Amniotic epithelial cell (primary cell): ENCODE measurements at regions not wholly inside any gene's neighbourhood (a gene's known extent, or its start where the extent isn't known, plus 50 kb on each side); places are given as distances from the start of the nearest gene placed in this dataset.
"Not testable (repeated sequence)": the region's sequence is repeated elsewhere in the genome, so short reads cannot be mapped to it uniquely, and the experiment has no call there.

Experiments used
- DNase-seq: peaks from one replicate; pipeline ENCODE4 v3.0.0-alpha.2; 2010; ENCODE audit warnings: low read depth

DNA sequence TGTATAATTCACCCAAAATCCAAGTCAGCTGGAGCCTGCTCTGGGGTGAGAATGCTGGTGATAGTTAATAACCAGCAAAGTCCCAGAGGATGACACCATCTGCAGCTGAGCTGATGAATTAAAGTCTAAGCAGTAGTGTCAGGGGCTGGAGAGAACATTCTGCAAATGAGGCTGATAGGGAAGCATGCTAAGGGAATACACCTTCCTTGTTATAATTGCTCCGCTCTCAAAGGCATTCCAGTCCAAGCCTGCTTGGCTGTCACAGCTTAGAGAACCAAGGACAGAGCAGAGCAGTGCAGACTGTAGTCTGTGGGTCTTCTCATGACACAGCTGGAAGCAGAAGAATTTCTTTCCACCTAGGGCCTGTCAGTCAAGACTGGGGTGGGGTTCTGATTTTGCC is 283.1 kb downstream of the SIPA1L2 start:
- no peak for DNase-seq

DNA sequence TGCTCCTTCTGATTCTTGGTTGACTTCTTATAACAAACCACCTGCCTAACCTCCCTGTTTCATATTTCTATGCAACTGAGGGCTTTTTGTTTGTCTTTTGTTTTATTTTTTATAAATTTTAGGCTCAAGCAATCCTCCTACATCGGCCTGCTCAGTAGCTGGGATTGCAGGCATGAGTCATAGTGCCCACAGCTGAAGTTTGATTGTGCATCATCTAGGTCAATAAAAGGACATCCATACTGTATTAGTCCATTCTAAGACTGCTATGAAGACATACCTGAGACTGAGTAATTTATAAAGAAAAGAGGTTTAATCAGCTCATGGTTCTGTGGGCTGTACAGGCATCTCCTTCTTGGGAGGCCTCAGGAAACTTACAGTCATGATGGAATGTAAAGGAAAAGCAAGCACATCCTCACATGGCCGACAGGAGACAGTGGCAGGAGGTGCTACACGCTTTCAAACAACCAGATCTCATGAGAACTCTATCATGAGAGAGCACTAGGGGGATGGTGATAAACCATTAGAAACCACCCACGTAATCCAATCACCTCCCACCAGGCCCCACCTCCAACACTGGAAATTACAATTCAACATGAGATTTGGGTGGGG is 285.0 kb downstream of the SIPA1L2 start:
- no peak for DNase-seq

DNA sequence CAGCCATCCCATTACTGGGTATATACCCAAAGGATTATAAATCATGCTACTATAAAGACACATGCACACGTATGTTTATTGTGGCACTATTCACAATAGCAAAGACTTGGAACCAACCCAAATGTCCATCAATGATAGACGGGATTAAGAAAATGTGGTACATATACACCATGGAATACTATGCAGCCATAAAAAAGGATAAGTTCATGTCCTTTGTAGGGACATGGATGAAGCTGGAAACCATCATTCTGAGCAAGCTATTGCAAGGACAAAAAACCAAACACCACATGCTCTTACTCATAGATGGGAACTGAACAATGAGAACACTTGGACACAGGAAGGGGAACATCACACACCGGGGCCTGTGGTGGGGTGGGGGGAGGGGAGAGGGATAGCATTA is 285.7 kb downstream of the SIPA1L2 start:
- not testable (repeated sequence) for DNase-seq

DNA sequence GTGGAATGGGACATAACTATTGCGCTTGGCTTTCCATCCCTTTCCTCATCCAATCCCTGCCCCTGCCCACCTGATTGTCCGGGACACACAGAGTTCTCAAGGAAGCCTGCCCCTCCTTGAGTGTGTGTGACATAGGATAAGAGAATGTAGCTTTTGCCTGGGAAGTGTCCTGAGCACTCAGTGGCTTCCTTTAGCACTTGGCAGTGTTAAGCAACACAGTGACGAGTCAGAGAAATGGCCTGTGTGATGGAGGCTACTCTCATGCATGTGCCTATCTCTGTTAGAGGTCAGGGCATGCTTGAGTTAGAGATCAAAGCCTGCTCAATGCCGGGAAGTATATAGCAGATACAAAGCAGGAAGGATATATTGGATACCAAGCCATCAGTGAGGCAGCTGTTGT is 289.5 kb downstream of the SIPA1L2 start:
- DNase-seq: no peak

DNA sequence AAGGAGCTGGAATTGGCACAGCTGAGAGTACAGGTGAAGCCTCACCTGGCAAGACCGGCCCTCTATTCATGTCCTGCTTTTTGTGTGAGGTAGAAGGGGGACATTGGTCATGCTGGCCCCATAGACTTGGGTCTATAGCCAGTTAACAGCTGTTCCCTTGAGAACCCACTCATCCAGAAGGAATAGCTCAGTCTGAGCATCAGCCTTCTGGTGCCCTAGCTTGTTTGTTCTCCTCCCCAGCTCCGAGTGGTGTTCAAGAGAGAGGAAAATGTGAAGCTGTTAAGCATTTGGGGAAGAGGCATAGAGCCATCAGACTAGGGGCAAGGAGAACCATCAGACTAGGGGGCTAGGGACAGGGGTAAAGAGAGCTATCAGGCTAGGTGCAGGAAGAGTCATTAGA is 290.9 kb downstream of the SIPA1L2 start:
- DNase-seq: no peak

DNA sequence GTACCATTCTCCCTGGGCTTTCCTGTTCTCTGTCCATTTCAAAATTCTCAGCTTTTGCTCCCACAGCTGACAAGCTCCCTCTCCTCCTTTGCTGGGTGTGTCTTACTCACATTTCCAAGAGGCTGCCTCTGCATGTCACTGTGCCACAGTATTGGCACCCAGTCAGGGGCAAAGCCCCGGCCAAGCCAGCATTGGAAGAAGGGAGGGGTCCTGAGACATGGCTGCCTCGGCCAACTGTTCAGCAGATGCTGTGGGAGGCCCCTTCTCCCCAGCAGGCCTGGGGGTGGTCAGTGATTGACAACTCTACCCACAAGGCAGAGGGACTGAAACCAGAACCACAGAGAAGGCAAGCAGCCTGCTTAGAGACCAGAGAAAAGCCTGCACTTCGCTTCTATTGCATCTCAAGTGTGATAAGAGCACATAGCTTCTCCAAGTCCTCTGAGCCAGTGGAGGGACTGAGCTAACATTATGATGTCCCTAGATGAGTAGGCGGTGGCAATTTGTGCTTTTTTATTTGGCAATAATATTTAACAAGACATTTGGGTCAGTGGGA is 294.1 kb downstream of the SIPA1L2 start:
- no peak for DNase-seq

DNA sequence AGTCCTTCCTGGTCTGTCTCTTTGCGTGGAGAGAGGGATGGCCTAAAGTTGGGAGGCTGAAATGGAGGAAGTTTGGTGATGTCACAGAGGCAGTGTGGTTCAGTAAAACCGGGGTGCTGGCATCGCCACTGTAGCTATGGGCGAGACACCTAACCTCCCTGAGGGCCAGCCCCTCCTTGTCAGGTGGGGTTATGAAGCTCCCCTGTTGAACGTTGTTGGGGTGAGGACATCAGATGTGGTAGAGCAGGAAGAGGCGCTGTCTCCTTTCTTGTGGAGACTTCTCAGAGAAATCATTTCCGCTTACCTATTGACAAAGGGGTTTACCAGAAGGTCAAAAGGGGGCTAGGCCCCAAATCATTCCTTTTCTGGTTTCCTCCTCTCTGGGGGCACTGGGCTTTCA is 294.7 kb downstream of the SIPA1L2 start:
- DNase-seq: no peak

DNA sequence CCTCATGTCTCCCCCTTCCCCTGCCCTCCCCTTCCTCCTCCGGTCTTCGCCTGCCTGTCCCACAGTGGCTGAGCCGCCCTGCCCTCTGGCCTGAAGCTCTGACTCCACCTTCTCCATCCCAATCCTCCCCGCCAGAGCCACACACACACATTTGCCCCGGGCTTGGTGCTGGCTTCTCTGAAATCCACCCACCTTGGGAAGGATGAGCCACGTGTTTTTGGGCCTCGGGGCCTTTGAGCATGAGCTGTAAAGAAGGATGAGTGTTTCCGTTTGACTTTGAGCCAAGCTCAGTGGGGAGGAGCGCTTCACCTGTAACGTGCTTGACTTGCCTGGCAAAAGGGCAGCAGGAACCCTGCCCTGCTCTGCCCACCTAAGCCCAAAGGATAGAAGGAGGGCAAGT is 295.1 kb downstream of the SIPA1L2 start:
- no peak for DNase-seq

DNA sequence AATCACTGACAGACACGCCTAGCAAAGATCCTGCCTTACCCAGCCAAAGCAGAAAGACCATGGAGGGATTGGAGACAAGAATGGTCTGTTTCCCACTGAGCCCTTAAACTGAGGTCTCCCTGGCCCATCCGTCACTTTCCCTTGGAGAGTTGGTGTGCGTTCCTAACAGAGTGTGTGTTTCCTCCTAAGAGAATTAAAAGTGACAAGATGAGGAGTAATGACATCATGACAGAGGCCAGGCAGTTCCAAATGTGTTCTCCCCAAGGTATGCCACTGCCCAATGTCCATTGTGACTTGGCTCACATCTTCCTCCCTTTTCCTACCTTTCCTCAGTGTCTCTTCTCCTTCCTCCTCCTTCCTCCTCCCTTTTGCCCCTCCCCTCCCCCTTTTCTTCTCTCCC is 295.7 kb downstream of the SIPA1L2 start:
- no peak for DNase-seq

DNA sequence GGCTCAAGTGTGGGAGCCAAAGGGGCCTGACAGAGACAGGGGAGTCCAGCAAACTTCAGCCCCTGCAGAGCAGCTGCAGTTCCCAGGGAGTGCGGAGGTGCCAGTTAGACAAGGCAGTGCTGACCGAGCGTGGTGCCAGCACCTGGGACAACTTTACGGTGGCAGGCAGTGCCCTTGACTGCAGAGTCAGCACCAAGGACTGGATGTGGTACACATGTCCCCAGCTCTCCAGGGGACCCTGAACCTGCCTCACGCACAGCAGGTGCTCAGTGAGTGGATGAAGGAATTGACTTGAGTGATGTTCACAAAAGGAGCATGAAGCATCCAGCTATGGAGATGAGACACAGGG is 296.5 kb downstream of the SIPA1L2 start:
- no peak for DNase-seq

DNA sequence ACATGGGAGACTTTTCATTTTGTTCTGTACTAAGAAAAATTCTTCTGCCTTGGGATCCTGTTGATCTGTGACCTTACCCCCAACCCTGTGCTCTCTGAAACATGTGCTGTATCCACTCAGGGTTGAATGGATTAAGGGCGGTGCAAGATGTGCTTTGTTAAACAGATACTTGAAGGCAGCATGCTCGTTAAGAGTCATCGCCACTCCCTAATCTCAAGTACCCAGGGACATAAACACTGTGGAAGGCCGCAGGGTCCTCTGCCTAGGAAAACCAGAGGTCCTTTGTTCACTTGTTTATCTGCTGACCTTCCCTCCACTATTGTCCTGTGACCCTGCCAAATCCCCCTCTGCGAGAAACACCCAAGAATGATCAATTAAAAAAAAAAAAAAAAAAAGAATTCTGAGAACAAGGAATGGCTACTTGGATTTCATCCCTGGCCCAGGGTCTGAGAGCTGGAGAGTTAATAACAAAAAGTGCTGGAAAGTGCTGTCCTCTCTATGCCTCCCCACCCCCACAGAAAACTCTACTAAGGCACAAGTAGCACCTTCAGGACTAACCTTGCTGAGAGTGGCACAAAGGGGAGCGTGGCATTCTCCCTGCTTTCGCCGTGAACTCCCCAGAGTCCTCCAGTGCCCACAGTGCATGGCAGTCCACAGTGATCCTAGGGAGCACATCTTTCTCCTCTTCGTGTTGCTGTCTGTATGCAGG is 297.1 kb downstream of the SIPA1L2 start:
- DNase-seq: not testable (repeated sequence)

DNA sequence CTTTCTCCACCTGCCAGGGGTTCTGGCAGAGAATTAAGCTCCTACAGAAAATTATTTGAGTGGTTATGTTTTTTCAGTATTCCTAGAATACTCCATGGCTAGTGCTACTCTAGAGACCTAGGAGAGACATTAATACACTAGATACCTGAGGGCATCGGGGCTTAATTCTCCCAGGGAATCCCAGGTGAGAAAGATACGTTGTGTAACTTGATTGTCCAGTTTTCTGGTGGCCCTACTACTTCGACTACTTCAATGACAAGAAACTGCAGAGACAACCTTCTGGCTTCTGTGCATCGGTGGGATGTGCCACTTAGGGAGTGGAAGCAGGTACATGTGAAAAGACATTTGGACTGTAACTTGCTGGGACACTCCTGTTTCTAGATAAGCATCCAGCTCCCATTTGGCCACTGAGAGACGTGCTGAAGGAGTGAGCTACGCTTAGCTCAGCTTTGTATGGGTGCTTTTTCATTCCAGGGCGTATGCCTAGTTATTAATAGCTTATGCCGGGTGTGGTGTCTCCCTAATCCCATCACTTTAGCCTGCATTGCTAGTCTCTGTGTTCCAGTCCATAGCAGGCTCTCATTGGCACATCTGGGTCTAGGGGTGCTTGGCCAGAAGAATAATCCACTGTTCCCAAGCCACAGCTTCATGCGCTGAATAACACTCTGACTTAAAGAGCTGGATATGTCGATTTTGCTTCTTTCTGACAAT is 300.7 kb downstream of the SIPA1L2 start:
- DNase-seq: no peak

DNA sequence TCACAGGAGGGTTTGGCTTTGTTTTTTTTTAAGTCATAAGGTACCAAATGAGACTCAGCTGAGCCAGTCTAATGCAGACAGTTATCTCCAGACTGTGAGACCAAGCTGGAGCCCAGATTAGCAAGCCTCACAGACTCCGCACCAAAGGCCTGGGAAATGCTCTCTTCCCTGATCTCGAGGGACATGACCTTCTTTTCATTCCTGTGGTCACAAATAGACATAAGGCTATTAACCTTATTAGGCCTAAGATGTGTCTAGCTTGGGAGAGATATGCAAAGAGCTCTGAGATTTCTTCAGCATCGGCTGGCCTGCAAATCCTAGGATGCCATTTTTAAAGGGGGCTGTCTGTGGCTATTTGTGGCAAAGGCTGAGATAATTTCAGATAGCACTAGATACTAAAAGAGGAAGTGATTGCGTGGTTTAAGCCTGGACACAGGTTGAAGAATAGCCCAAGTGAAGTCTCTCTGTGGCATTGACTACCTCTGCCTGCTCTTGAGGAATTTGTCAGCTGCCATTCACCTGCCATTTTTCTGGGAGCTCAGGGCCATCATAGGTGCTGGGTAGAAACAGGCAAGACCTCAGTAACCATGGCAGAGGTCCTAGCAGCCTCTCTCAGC is 301.3 kb downstream of the SIPA1L2 start:
- peak; percentile 69 for DNase-seq

DNA sequence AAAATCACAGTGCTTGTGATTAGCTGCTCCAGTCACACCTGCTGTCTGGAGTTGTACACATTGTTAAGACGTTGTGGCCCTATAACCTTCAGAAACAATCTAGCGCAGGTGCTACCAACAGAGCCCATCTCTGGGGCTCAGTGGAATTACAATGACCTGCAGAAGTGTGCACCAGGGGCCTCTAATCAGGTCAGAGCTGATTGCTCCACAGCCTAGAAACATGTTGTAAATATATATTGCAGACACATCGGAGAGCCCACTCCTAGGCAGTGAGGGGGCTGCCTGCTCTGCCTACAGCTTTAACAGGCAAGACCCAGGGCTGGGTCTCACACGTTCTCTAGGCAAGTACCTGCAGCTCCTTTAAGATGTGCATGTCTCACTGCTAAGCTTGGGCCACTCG is 302.0 kb downstream of the SIPA1L2 start:
- DNase-seq: no peak

DNA sequence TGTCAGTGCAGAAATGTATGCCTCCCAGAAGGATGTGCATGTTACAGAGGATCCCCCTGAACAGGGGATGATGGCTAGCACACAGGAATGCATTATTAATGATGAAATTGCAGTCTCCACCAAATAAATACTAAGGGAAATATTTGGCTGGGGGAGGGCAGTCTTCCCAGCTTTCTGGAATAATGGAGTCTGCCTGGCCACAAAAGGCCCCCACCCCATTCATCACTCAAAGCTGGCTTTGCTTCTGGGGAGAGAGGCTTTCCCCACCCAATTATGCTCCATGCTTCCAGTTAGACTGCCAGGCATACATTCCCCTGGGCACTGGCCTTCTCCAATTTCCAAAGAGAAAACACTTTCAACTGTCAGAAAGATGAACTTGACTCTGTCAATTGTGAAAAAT is 302.7 kb downstream of the SIPA1L2 start:
- no peak for DNase-seq

DNA sequence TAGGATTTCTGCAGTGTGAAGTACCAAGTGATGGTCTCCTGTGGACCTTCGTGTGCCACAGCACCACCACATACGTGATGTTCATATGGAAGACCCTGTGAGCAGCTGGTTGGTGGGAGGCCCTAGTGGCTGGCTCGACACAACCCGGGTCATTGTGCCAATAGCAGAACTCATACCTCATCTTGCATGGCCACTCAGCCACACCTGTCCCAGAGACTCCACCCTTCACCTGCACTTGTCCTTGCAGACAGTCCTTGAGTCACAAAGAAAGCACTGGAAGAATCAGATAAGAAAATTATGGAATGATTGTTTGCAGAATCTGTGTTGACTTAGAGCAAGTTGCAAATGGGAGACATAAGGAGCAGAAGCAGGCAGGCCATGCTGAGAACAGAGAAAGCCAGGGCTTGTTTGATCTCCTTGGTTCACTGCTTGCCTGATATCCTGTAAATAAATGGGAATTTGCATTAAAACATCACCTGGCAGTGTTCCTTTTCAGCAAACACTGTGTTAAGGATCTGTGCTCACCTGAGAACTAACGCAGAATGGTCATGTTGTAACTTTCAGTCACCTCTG is 307.7 kb downstream of the SIPA1L2 start:
- DNase-seq: no peak

DNA sequence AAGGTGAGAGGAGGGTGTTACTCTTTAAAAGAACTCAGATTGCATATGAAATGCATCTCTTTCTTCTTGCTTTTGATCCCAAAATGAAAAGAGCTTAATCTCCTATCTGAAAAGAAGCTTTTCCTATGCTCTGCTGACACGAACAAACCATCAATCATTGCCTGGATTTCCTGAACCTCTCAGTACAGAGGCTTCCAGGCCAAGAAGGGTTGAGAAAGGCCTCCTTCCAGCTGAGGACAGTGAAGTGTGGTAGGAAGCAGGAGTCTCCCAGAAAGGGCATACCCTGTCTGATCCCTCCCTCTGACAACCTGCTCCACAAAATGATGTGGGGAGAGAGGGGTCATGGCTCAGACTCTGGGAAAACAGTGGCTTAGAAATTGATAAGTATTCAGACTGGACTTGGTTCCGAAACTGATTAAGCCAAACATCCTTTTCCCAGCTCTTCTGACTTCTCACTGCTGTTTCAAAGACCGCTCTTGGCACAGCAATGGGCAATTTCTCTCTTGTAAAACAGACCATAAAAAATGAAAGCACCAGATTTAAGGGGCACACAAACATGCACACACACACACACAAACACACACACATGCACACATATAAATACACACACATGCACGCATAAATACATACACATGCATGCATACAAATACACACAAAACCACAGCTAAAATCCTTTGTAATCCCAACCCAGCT is 310.3 kb downstream of the SIPA1L2 start:
- no peak for DNase-seq

DNA sequence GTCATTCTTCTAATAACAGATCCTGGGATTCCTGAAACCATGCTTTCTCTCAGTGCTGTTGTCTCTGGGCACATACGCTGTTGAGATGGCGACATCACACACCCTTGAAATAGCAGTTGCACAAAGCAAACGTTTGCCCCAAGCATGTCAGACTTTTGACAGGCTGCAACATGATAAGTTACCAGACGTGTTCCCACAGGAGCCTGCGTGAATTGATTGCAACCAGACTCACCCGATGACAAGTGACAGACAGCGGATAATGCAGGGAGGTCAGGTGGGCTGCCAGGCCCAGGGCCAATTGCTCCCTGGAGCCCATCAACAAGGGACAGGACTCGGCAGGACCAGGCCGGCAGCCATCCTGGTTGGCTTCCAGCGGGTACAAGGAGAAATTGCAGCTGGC is 310.9 kb downstream of the SIPA1L2 start:
- DNase-seq: no peak

DNA sequence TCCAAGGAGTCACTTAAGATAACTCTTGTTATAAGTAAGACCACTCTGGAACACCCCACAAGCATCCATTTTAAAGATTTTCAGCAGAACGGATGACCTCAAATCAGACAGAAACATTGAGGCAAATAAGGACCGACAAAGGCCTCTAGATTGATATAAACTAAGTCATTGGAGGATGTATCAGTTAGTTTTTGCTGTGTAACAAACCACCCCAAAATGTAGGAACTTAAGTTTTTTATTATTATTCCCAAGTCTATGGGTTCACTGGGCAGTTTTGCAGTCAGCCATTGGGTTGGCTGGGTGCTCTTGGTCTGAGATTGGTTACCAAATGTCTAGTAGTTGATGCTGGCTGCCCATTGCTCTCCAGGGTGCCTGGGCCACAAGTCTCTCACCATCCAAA is 311.8 kb downstream of the SIPA1L2 start:
- DNase-seq: no peak

DNA sequence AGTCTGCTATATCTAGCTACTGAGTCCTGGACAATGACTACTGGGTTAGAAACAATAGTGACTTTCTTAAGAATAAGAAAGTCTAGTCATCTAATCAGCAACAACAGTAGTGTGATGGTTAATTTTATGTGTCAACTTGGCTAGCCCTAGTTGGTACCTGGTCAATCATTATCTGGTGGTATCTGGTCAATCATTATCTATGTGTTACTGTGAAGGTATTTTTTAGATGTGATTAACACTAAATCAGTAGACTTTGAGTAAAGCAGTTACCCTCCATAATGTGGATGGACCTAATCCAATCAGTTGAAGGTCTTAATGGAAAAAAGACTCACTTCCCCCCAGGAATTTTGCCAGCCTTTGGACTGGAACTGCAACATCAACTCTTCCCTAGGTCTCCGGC is 312.6 kb downstream of the SIPA1L2 start:
- DNase-seq: no peak

DNA sequence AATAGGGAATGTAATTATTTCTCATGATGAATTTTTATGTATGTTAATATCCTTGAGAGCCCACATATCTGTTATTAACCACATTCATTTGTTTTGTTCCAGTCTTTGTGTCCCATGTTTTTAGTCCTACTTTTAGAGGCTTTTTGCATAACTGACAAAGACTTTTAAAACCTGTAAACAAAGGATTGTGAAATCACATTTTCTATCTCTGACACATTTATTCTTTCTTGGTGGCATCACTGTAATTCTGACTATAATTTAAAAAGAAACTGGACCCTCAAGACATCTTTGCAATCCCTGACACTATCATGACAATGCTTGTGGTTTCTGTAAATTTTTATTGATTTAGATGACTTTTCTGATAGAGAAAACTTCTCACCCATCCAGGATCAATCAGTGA is 313.1 kb downstream of the SIPA1L2 start:
- peak; percentile 16 for DNase-seq

DNA sequence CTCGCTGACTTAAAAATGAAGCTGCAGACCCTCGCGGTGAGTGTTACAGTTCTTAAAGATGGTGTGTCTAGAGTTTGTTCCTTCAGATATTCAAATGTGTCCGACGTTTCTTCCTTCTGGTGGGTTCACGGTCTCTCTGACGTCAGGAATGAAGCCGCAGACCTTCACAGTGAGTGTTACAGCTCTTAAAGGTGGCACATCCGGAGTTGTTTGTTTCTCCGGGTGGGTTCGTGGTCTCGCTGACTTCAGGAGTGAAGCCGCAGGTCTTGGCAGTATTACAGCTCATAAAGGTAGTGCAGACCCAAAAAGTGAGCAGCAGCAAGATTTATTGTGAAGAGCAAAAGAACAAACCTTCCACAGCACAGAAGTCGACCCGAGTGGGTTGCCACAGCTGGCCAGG is 316.1 kb downstream of the SIPA1L2 start:
- DNase-seq: not testable (repeated sequence)
